ENCODE measurements at regions not wholly inside any gene's neighbourhood (a gene's known extent, or its start where the extent isn't known, plus 50 kb on each side); places are given as distances from the start of the nearest gene placed in this dataset.

DNA sequence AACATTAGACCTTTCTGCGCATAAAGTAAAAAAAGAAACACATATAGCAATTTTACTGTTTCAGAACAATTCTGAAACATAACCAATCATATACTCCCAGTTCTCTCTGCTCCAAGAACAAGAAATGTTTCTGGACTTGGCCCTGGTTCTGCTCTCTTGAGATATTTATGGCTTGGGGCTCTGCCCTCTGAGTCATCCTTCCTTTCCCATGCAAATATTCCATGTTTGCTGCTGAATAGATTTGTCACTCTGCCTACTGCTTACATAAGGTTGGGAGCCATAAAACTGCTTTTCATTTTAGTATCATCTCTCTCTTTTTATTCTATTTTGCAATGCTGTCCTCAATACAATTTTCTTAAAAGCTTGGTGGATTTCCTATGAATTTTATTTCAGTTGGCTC, 499.6 kb upstream of the ACVR2A start:
- TF ChIP-seq, protein P1, sequence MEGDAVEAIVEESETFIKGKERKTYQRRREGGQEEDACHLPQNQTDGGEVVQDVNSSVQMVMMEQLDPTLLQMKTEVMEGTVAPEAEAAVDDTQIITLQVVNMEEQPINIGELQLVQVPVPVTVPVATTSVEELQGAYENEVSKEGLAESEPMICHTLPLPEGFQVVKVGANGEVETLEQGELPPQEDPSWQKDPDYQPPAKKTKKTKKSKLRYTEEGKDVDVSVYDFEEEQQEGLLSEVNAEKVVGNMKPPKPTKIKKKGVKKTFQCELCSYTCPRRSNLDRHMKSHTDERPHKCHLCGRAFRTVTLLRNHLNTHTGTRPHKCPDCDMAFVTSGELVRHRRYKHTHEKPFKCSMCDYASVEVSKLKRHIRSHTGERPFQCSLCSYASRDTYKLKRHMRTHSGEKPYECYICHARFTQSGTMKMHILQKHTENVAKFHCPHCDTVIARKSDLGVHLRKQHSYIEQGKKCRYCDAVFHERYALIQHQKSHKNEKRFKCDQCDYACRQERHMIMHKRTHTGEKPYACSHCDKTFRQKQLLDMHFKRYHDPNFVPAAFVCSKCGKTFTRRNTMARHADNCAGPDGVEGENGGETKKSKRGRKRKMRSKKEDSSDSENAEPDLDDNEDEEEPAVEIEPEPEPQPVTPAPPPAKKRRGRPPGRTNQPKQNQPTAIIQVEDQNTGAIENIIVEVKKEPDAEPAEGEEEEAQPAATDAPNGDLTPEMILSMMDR (IDR thresholded peaks at IDR 0.05 in 2 of 3, conservative IDR thresholded peaks at IDR 0.05 in 1 of 3; ENCODE audit: borderline replicate concordance in 1 of 3, insufficient read depth in 1 of 3, low read depth in 2 of 3, low read length in 2 of 3): no peak
- TF ChIP-seq POLR2A (IDR thresholded peaks at IDR 0.05; ENCODE audit: borderline replicate concordance, extremely low read depth, insufficient read depth, insufficient read length) (no peak), RAD21 (IDR thresholded peaks at IDR 0.05; ENCODE audit: low read depth) (no peak), EZH2 (IDR thresholded peaks at IDR 0.05) (no peak), YY1 (IDR thresholded peaks at IDR 0.05; ENCODE audit: extremely low read depth, insufficient replicate concordance, low read depth, low read length) (no peak), POLR2AphosphoS5 (IDR thresholded peaks at IDR 0.05; ENCODE audit: low read depth, low read length) (no peak), EGR1 (IDR thresholded peaks at IDR 0.05; ENCODE audit: low read depth) (no peak), EZH2phosphoT487 (IDR thresholded peaks at IDR 0.05; ENCODE audit: borderline replicate concordance) (no peak), SP1 (IDR thresholded peaks at IDR 0.05; ENCODE audit: low read depth) (no peak), JUND (IDR thresholded peaks at IDR 0.05) (no peak), ELF1 (IDR thresholded peaks at IDR 0.05; ENCODE audit: borderline replicate concordance, low read depth) (no peak), ZNF274 (IDR thresholded peaks at IDR 0.05; ENCODE audit: low read depth, low read length) (no peak)
- TF ChIP-seq, protein P2, sequence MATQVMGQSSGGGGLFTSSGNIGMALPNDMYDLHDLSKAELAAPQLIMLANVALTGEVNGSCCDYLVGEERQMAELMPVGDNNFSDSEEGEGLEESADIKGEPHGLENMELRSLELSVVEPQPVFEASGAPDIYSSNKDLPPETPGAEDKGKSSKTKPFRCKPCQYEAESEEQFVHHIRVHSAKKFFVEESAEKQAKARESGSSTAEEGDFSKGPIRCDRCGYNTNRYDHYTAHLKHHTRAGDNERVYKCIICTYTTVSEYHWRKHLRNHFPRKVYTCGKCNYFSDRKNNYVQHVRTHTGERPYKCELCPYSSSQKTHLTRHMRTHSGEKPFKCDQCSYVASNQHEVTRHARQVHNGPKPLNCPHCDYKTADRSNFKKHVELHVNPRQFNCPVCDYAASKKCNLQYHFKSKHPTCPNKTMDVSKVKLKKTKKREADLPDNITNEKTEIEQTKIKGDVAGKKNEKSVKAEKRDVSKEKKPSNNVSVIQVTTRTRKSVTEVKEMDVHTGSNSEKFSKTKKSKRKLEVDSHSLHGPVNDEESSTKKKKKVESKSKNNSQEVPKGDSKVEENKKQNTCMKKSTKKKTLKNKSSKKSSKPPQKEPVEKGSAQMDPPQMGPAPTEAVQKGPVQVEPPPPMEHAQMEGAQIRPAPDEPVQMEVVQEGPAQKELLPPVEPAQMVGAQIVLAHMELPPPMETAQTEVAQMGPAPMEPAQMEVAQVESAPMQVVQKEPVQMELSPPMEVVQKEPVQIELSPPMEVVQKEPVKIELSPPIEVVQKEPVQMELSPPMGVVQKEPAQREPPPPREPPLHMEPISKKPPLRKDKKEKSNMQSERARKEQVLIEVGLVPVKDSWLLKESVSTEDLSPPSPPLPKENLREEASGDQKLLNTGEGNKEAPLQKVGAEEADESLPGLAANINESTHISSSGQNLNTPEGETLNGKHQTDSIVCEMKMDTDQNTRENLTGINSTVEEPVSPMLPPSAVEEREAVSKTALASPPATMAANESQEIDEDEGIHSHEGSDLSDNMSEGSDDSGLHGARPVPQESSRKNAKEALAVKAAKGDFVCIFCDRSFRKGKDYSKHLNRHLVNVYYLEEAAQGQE (IDR thresholded peaks at IDR 0.05; ENCODE audit: low read depth): no peak
- TF ChIP-seq, protein P3, sequence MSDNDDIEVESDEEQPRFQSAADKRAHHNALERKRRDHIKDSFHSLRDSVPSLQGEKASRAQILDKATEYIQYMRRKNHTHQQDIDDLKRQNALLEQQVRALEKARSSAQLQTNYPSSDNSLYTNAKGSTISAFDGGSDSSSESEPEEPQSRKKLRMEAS (IDR thresholded peaks at IDR 0.05): no peak
